HG03439 (cell line): ENCODE measurements at regions not wholly inside any gene's neighbourhood (a gene's known extent, or its start where the extent isn't known, plus 50 kb on each side); places are given as distances from the start of the nearest gene placed in this dataset.
"Not testable (repeated sequence)": the region's sequence is repeated elsewhere in the genome, so short reads cannot be mapped to it uniquely, and the experiment has no call there.

ENCODE experiments used
- ATAC-seq: cut with Tn5 transposase; IDR thresholded peaks from one replicate; pipeline ENCODE4 v1.9.1; 2021; ENCODE audit warnings: mild to moderate bottlenecking, moderate library complexity; ENCODE audit not compliant: unreplicated experiment

DNA sequence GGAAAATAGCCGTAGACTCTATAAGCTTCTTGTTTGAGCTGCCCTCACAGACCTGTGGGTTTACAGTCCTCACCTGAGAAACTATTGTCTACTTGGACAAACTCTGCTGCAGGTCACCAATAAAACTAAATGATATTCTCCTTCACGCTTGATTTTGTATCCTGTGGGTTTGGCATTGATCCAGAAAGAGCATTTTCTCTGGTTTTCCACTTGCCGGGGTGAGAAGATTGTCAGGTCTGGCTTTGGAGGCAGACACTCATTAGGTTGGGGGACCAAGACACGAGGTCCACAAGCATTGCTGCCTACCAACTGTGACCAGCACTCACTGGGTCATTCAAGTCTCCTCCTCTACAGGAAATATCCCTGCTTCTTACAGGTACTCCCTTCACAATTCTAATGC is 68.5 kb downstream of the CDC14C start:
- no peak for ATAC-seq

DNA sequence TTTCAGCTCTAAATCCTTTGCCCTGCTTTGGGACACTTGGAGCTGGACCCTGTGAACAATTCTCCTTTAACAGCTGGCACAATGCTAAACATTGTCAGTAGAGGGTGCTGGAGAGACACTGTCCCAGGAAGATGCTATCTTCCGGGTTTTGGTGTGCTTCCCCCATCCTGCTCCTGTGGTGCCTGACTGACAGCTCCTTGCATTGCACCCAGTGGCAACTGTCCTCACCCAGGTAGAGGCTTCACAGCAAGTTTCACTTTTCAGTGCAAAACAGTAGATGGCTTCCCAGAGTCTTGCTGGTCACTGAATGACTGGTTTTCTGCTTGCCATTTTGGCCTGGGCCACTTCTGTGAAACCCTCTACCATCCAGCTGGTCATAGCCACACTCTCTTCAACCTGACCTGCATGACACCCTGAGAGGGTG is 77.3 kb downstream of the CDC14C start:
- peak; percentile 99 for ATAC-seq

GRCh38 chr7:49010717-49011116 is 86.4 kb downstream of the CDC14C start:
- no peak for ATAC-seq

GRCh38 chr7:49014870-49015269 is 90.5 kb downstream of the CDC14C start:
- ATAC-seq = no peak

DNA sequence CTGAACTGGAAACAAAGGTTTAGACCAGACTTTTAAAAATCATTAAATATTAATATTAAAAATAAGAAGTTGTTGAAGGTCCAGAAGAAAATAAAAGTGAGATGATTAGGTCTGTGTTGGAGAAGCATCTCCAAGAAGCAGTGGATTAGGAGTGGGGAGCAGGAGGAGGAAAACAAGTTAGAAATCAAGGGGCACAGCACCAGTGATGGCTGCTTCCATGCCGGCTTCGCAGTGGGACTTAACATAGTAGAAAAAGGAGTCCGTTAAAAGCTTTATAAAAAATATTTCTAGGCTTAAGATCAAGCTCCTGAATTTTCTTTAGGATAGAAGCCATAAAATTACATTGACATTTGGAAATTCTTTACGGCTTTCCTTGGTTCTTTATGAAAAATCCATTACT is 95.8 kb downstream of the CDC14C start:
- ATAC-seq = no peak

GRCh38 chr7:49022448-49022847 is 98.1 kb downstream of the CDC14C start:
- ATAC-seq = no peak

GRCh38 chr7:49023345-49024328 is 99.3 kb downstream of the CDC14C start:
- no peak for ATAC-seq

DNA sequence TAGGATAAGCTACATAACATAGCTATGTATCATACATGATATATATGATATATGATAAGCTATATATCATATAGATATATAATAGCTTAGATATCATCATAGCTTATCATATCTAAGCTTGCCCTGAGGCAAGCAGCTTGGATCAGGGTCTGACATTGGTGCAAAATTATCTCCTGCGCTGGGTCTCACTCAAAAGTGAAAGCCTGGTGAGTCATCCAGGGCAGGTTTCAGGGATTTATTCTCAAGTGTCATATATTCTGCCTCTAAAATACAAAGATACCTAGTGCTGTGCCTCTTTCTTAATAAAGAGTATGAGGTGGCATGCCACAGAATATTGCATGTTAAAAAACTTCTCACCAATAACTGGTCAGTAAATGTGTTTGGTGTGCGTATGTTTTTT is 105.9 kb downstream of the CDC14C start:
- no peak for ATAC-seq

DNA sequence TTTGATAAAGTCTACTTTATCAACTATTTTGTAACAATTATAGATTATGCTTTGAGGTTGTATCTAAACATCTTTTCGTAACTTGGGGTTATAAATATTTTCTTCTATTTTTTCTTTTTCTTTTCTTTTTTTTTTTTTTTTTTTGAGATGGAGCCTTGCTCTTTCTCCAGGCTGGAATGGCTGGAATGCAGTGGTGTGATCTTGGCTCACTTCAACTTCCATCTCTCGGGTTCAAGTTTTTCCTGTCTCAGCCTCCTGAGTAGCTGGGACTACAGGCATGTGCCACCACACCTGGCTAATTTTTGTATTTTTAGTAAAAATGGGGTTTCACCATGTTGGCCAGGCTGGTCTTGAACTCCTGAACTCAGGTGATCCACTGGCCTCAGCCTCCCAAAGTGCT is 108.8 kb downstream of the CDC14C start:
- ATAC-seq = not testable (repeated sequence)

DNA sequence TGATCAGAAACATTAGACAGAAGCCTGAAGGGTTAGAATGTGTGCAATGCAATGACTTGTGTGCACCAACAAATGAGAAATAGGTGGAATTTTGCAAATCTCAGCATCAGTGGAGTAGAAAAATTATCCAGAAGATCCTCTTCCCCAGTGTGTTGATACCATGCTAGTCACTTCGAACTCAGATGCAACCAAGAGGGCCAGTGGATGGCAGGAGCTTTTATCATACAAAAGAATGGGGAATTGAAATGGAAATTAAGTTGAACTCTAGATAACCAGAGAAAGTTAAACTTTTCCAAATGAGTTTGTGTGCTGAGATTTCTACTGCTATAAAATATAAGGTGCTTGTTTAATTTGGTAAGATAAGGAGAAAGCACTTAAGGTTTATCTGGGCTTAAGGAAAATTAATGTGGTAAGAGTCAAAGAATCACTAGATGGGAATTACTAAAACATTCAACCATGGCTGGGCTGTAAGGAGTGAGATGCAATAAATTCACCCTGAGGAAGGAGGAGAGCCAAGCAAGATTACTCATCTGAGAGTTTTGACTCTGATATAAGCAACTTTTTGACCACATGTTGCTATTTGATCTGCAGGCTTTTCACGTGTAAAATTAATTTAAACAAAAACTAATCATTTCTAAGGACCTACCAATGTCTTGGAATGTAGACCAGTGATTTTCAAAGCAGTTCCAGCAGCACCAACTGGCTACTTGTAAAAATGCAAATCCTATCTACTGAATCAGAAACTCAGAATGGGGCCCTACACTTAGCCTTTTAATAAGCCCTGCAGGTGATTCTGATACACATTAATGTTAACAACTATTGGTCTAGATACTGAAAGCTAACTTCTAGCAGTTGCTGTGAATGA is 113.2 kb downstream of the CDC14C start:
- ATAC-seq = no peak

GRCh38 chr7:49038821-49039358 is 114.5 kb downstream of the CDC14C start:
- no peak for ATAC-seq

DNA sequence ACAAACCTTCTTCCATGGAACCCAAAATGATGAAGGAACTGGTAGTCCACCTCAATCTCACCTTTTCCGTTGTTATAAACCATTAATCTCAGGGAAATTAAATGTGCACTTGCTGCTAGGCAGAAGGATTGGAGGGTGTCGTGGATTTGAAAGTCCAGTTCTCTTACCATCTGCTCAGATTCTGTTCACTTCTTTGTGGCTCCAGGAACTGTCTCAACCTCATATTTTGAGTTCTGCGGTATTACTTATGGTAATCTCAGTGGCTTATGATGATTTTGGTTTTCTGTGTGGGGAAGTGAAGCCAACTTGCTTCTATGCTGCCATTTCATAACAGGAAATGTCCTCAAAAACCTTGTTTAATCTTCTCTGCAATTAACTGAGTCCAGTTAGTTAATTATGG is 136.4 kb downstream of the CDC14C start:
- ATAC-seq = no peak

DNA sequence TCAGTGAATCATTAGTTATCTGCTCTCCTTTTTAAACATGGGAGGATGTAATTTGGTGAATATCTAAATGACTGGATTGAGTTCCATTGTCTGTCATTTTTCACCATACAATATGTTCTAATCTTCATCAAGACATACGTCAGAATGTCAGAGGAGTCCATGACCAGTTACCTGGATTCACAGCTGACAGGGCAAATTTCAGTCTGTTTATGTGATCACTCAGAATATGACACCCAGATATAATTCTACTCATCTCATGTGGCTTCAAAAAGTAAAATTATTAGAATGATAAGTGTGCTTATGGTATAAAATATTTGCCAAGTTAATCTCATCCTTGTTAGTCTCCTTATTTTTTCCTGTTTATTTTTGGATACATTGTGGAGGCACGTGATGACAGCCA is 150.2 kb downstream of the CDC14C start:
- no peak for ATAC-seq

DNA sequence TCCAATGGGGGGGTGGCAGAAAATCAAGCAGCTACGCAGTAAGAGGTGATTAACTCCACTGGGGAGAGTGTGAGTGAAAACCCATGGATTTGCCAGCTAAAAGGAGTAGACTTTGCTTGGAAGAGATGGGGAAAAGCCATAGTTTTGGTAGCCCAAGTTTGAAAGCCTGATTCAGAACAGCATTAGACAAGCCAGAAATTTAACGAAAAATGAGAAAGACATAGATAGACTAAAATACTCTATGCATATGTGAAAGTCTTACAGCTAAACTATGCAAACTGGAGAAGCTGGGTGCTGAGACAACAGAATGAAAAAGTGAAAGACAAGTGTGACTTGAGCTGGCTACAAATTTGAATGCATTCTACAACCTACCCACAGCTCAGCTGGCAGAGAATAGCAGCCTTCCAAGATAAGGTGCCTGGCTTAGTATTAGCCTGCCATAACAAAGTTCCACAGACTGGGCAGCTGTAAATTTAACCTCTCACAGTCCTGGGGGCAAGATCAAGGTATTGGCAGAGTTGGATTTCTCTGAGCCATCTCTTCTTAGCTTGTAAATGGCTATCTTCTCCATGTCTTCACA is 156.6 kb downstream of the CDC14C start:
- ATAC-seq = no peak

GRCh38 chr7:49088017-49088416 is 163.7 kb downstream of the CDC14C start:
- ATAC-seq = no peak

GRCh38 chr7:49089717-49090116 is 165.4 kb downstream of the CDC14C start:
- no peak for ATAC-seq

DNA sequence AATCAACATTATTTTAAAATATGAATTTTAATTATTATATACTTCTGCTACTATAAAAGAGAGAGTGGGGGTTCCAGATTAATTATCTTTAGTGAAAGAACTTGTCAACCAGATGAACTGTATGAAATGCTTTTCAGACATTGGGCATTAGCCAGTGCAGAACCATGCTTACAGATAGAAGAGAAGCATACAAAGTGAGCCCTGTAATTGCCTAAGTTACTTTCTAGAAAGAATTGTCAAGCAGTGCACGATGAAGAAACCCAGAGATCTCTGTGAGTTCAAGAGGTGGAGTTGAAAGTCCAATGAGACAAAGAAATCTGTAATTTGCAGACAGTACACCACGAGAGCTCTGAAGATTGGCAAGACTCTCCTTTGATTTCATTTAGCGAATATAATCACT is 166.7 kb downstream of the CDC14C start:
- no peak for ATAC-seq

- ATAC-seq = no peak
These were observed 167.2 kb downstream of the CDC14C start for GRCh38 chr7:49091519-49091918.

DNA sequence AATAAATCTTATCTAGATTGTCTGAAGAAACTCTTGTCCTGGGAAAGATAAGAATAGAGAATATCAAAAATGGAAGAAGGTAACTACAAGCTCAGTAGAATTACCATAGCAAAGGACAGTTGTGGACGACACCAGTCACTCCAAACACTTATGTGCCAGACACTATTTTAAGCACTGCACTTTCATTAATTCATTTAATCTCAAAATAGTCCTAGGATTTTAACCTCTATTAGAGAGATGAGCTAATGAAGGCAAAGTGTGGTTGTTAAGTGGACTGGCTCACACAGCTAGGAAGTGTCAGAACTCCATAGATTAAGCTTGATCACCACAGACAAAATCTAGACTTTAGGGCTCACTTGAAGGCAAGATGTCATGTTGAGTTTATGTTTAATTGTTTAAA is 168.9 kb downstream of the CDC14C start:
- no peak for ATAC-seq

- ATAC-seq = no peak
These were observed 170.5 kb downstream of the CDC14C start for GRCh38 chr7:49094866-49095265.
